Adrenal gland (tissue), 9 donors: ENCODE measurements at regions not wholly inside any gene's neighbourhood (a gene's known extent, or its start where the extent isn't known, plus 50 kb on each side); places are given as distances from the start of the nearest gene placed in this dataset.

Experiments used
- DNase-seq, 7 donors: peaks; one replicate each; pipeline ENCODE4 v3.0.0-alpha.2; 2019 to 2020
- H3K27ac ChIP-seq, 5 donors: fragments of 200-600 bp; sonication (generic) in 4 of 5; 1 replicate in 3 of 5; 2 replicates in 2 of 5; pipeline versions ENCODE4 v1.5.1 to v1.8.0; 2016 to 2020; ENCODE audit warnings: mild to moderate bottlenecking in 1 of 5
- H3K27me3 ChIP-seq: fragments of 200-600 bp; 2 replicates; pipeline ENCODE4 v1.8.0; 2021
- H3K36me3 ChIP-seq, 2 donors: fragments of 200-600 bp; replicated peaks in 1 of 2; 1 replicate in 1 of 2; 2 replicates in 1 of 2; pipeline versions ENCODE4 v1.5.1 to v1.8.0; 2018 to 2022
- H3K4me1 ChIP-seq, 2 donors: fragments of 200-600 bp; replicated peaks in 1 of 2; 1 replicate in 1 of 2; 2 replicates in 1 of 2; pipeline versions ENCODE4 v1.5.1 to v1.8.0; 2018 to 2021
- H3K4me3 ChIP-seq, 4 donors: fragments of 200-600 bp; sonication (generic) in 3 of 4; one replicate each; pipeline ENCODE4 v1.5.1; 2016 to 2018
- H3K9me3 ChIP-seq, 3 donors: fragments of 200-600 bp; sonication (generic) in 1 of 3; replicated peaks in 1 of 3; 1 replicate in 2 of 3; 2 replicates in 1 of 3; pipeline versions ENCODE4 v1.5.1 to v1.8.0; 2016 to 2021
- POLR2A ChIP-seq, 2 donors: fragments of 450-650 bp; IDR thresholded peaks; one replicate each; pipeline ENCODE4 v1.6.1; 2017; ENCODE audit warnings: antibody characterized with exemption in 2 of 2, mild to moderate bottlenecking in 2 of 2, moderate library complexity in 1 of 2
- WGBS, 4 donors: extraction: QIAGEN DNeasy Blood & Tissue Kit in 2 of 4; methylation state at CpG; one replicate each; pipeline versions ENCODE4 v1.1.5 to v1.1.7; 2013 to 2017; 5-methylcytosine and 5-hydroxymethylcytosine counted together
- intact Hi-C, 2 donors: fragments of 100-400 bp; cut with DNase I; formaldehyde crosslinking; loops; one replicate each; pipeline versions ENCODE4 v1.14.1 to v1.15.0; 2022 to 2023
- TF ChIP-seq, protein P1 (sequence below), 6 experiments: fragments of 450-650 bp in 4 of 6; fragments of 200-600 bp in 2 of 6; sonication (generic) in 1 of 6; IDR thresholded peaks; 1 replicate in 5 of 6; 2 replicates in 1 of 6; pipeline versions ENCODE4 v1.5.1 to v1.8.0; 2016 to 2021; ENCODE audit warnings: antibody characterized with exemption in 6 of 6, mild to moderate bottlenecking in 2 of 6, moderate library complexity in 1 of 6
- donor health status: healthy with polysubstance abuse.
- donor health status: Bipolar disorder and iron deficiency.
- donor health status: DM: yes; HTN: yes; CAD: no.
- donor health status: DM: no; HTN: no; CAD: no.
- donor health status: DM: no; HTN: no; CAD: no.

DNA sequence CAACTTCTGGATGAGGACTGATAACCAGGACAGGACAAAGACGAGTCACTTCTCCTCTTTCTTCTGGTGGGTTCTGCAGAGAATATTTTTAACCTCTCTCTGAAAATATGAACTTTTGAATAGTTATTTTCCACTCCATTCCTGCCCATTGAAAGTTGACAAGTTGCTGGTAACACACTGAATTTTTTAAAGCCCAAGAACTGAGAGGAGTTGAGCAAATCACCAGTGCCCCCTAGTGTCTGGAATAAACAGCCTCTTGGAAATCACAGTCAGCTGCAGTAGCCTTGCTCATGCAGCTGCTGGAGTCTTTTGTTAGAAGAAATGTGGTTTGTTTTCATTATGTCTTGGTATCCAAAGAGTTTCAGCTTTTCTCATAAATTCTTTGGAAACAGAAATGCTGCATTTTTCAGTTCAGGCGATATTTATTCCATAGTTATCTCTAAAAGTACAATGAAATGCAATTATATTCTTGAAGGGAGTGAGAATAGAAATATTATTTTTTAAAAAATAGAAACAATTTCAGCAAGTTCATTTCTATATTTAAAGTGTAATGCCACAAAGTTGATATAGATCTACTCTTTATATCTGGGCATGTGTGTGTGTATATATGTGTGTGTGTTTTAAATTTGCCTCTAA, 741.0 kb upstream of the CBLB start:
- Histone ChIP-seq H3K4me1 (no peaks in the 10 kb centered on the region), H3K4me3 (no peak overlapping the region), H3K9me3 (no peaks in the 10 kb centered on the region), H3K27ac (no peak overlapping the region), H3K36me3 (no peaks in the 10 kb centered on the region), H3K27me3 (no peaks in the 10 kb centered on the region)
- WGBS, 4 donors: 7 to 19% (median 13%) methylated on average over 2 of the region's 2 CpGs
- intact Hi-C loops: loop anchor here (10.0 kb wide), 1 partner anchor 925 kb away; no protein-coding TSS in a partner anchor
- peak; percentile 57 to 87 (median 70) for DNase-seq
- TF ChIP-seq POLR2A (IDR thresholded peaks at IDR 0.05): no peak
- TF ChIP-seq, protein P1, sequence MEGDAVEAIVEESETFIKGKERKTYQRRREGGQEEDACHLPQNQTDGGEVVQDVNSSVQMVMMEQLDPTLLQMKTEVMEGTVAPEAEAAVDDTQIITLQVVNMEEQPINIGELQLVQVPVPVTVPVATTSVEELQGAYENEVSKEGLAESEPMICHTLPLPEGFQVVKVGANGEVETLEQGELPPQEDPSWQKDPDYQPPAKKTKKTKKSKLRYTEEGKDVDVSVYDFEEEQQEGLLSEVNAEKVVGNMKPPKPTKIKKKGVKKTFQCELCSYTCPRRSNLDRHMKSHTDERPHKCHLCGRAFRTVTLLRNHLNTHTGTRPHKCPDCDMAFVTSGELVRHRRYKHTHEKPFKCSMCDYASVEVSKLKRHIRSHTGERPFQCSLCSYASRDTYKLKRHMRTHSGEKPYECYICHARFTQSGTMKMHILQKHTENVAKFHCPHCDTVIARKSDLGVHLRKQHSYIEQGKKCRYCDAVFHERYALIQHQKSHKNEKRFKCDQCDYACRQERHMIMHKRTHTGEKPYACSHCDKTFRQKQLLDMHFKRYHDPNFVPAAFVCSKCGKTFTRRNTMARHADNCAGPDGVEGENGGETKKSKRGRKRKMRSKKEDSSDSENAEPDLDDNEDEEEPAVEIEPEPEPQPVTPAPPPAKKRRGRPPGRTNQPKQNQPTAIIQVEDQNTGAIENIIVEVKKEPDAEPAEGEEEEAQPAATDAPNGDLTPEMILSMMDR (IDR thresholded peaks at IDR 0.05): peak; percentile 84 to 90 (median 87)

DNA sequence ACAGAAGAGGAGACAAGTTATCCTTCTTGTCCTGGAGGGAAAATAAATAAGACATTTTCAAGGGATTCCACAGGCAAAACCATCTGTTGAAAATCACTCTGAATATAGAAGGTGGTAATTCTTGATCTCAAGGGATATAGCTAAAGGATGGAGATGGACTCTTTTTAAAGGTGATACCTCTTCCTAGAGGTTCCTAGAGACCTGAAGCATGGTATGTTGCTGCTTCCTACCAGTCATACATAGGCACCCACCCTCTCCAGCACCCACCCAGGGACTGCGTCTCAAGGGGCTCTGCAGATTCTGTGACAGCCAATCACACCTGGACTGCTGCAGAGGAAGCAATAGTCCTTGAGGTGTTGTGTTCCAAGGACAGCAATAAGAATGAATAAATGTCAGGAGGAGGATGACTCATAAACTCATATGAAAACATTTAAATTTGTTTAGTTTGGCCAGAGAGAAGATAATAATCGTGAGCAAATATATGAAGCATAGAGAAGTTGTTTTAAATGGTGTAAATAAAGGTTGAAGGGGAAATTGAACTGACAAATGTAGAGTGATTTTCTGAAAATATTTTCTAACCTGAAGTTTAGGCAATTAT, 741.6 kb upstream of the CBLB start:
- DNase-seq: no peak
- Histone ChIP-seq H3K4me3 (no peak overlapping the region), H3K4me1 (no peaks in the 10 kb centered on the region), H3K36me3 (no peaks in the 10 kb centered on the region), H3K27me3 (no peaks in the 10 kb centered on the region), H3K9me3 (no peaks in the 10 kb centered on the region), H3K27ac (no peak overlapping the region)
- intact Hi-C loops: no loop called here
- 36 to 40% (median 37%) methylated on average over 2 of the region's 2 CpGs for WGBS, 4 donors
- TF ChIP-seq, protein P1 (IDR thresholded peaks at IDR 0.05): no peak
- TF ChIP-seq POLR2A (IDR thresholded peaks at IDR 0.05): no peak

DNA sequence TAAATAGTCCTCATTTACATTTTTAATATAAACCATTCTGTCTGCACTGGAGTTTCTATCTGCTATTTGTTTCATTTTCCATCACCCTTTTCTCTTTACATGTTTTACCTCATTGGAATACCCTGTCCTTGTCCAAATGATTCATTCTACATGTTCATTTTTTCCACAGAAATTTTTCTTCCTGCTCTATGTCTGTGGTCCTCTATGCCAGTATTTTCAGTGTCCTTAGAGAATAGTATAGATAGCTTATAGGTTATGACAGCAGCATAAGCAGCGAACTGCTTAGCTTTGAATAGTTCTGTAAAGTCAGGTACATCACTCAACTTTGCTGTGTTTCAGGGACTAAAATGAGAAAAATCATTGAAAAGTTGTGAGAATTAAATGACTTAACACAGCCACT, 742.3 kb upstream of the CBLB start:
- TF ChIP-seq, protein P1 (IDR thresholded peaks at IDR 0.05): no peak
- TF ChIP-seq POLR2A (IDR thresholded peaks at IDR 0.05): no peak
- 88 to 92% (median 90%) methylated on average over 1 of the region's 1 CpG for WGBS, 4 donors
- no peak for DNase-seq
- no peak overlapping the region for H3K4me3 ChIP-seq
- H3K9me3 ChIP-seq: no peaks in the 10 kb centered on the region
- no peaks in the 10 kb centered on the region for H3K4me1 ChIP-seq
- no peaks in the 10 kb centered on the region for H3K36me3 ChIP-seq
- intact Hi-C loops: no loop called here
- no peak overlapping the region for H3K27ac ChIP-seq
- H3K27me3 ChIP-seq: no peaks in the 10 kb centered on the region

DNA sequence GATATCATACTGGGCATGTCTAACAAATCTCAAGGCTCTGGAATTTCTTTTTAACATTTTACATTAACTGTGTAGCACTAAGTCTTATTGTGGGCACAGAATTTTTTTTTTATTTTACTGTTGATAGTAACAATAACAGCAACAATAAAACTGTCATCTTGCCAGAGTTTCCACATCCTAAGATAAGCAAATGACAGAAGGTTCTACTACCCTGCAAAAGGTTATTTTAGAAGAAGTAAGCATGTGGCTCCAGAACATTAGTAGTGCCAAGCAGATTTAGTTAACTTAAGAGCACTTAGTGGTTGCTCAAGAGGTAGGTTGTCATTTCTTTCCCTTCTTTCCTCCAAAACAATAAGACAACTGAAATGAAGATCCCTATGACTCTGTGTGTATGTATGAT, 743.0 kb upstream of the CBLB start:
- Histone ChIP-seq H3K36me3 (no peaks in the 10 kb centered on the region), H3K27me3 (no peaks in the 10 kb centered on the region), H3K27ac (no peak overlapping the region), H3K4me1 (no peaks in the 10 kb centered on the region), H3K9me3 (no peaks in the 10 kb centered on the region), H3K4me3 (no peak overlapping the region)
- intact Hi-C loops: no loop called here
- TF ChIP-seq POLR2A (IDR thresholded peaks at IDR 0.05): no peak
- TF ChIP-seq, protein P1 (IDR thresholded peaks at IDR 0.05): no peak
- no peak for DNase-seq
